ENCODE measurements at regions not wholly inside any gene's neighbourhood (a gene's known extent, or its start where the extent isn't known, plus 50 kb on each side); places are given as distances from the start of the nearest gene placed in this dataset.

GRCh38 chr3:132927896-132928295 is 110.3 kb upstream of the TMEM108 start:
- ATAC-seq (ENCODE audit: insufficient read depth, low FRiP score) (no peak), DNase-seq (no peak)
- H3K4me3 ChIP-seq, result no peak overlapping the region
- H3K27ac ChIP-seq (ENCODE audit: low read depth in 1 of 2, low read length in 1 of 2), result no peak overlapping the region
- no peak overlapping the region for H3K9ac ChIP-seq (ENCODE audit: insufficient read depth in 1 of 2, low read length in 2 of 2)
- WGBS, 2 donors, result 92 to 93% methylated on average over 1 of the region's 1 CpG
- no peaks in the 10 kb centered on the region for H3K36me3 ChIP-seq (ENCODE audit: control insufficient read depth in 4 of 4, insufficient read depth in 4 of 4, low read length in 4 of 4)
- H3K27me3 ChIP-seq (ENCODE audit: control insufficient read depth in 3 of 3, insufficient read depth in 3 of 3, low read length in 2 of 3), result no peaks in the 10 kb centered on the region
- TF ChIP-seq CTCF (IDR thresholded peaks at IDR 0.05; ENCODE audit: control extremely low read depth, extremely low read depth), result no peak
- H3K4me1 ChIP-seq (ENCODE audit: control insufficient read depth in 5 of 5, insufficient read depth in 5 of 5, low read length in 5 of 5), result no peaks in the 10 kb centered on the region
- no peaks in the 10 kb centered on the region for H3K9me3 ChIP-seq (ENCODE audit: control insufficient read depth in 4 of 4, insufficient read depth in 3 of 4, low read length in 3 of 4)

GRCh38 chr3:132926098-132926497 is 112.1 kb upstream of the TMEM108 start:
- Histone ChIP-seq H3K4me1 (ENCODE audit: control insufficient read depth in 5 of 5, insufficient read depth in 5 of 5, low read length in 5 of 5) (no peaks in the 10 kb centered on the region), H3K4me3 (no peak overlapping the region), H3K36me3 (ENCODE audit: control insufficient read depth in 4 of 4, insufficient read depth in 4 of 4, low read length in 4 of 4) (no peaks in the 10 kb centered on the region), H3K9me3 (ENCODE audit: control insufficient read depth in 4 of 4, insufficient read depth in 3 of 4, low read length in 3 of 4) (no peaks in the 10 kb centered on the region), H3K27me3 (ENCODE audit: control insufficient read depth in 3 of 3, insufficient read depth in 3 of 3, low read length in 2 of 3) (no peaks in the 10 kb centered on the region), H3K9ac (ENCODE audit: insufficient read depth in 1 of 2, low read length in 2 of 2) (no peak overlapping the region), H3K27ac (ENCODE audit: low read depth in 1 of 2, low read length in 1 of 2) (no peak overlapping the region)
- no peak for DNase-seq
- 58 to 86% methylated on average over 1 to 2 of the region's 2 CpGs for WGBS, 2 donors
- ATAC-seq (ENCODE audit: insufficient read depth, low FRiP score), result no peak
- no peak for TF ChIP-seq CTCF (IDR thresholded peaks at IDR 0.05; ENCODE audit: control extremely low read depth, extremely low read depth)

- ATAC-seq (ENCODE audit: insufficient read depth, low FRiP score), result no peak
- 93 to 95% methylated on average over 4 of the region's 4 CpGs for WGBS, 2 donors
- no peaks in the 10 kb centered on the region for H3K27me3 ChIP-seq (ENCODE audit: control insufficient read depth in 3 of 3, insufficient read depth in 3 of 3, low read length in 2 of 3)
- H3K4me1 ChIP-seq (ENCODE audit: control insufficient read depth in 5 of 5, insufficient read depth in 5 of 5, low read length in 5 of 5), result no peaks in the 10 kb centered on the region
- no peak for TF ChIP-seq CTCF (IDR thresholded peaks at IDR 0.05; ENCODE audit: control extremely low read depth, extremely low read depth)
- H3K9ac ChIP-seq (ENCODE audit: insufficient read depth in 1 of 2, low read length in 2 of 2), result no peak overlapping the region
- DNase-seq, result no peak
- H3K4me3 ChIP-seq, result no peak overlapping the region
- no peak overlapping the region for H3K27ac ChIP-seq (ENCODE audit: low read depth in 1 of 2, low read length in 1 of 2)
- no peaks in the 10 kb centered on the region for H3K36me3 ChIP-seq (ENCODE audit: control insufficient read depth in 4 of 4, insufficient read depth in 4 of 4, low read length in 4 of 4)
- H3K9me3 ChIP-seq (ENCODE audit: control insufficient read depth in 4 of 4, insufficient read depth in 3 of 4, low read length in 3 of 4), result no peaks in the 10 kb centered on the region
Observed at GRCh38 chr3:132925256-132925930, 112.8 kb upstream of the TMEM108 start.

- no peaks in the 10 kb centered on the region for H3K36me3 ChIP-seq (ENCODE audit: control insufficient read depth in 4 of 4, insufficient read depth in 4 of 4, low read length in 4 of 4)
- ATAC-seq (ENCODE audit: insufficient read depth, low FRiP score), result no peak
- no peak for DNase-seq
- no peaks in the 10 kb centered on the region for H3K27me3 ChIP-seq (ENCODE audit: control insufficient read depth in 3 of 3, insufficient read depth in 3 of 3, low read length in 2 of 3)
- no peaks in the 10 kb centered on the region for H3K4me1 ChIP-seq (ENCODE audit: control insufficient read depth in 5 of 5, insufficient read depth in 5 of 5, low read length in 5 of 5)
- WGBS, 2 donors, result 85 to 89% methylated on average over 1 of the region's 1 CpG
- TF ChIP-seq CTCF (IDR thresholded peaks at IDR 0.05; ENCODE audit: control extremely low read depth, extremely low read depth), result no peak
- H3K4me3 ChIP-seq, result no peak overlapping the region
- no peak overlapping the region for H3K27ac ChIP-seq (ENCODE audit: low read depth in 1 of 2, low read length in 1 of 2)
- no peak overlapping the region for H3K9ac ChIP-seq (ENCODE audit: insufficient read depth in 1 of 2, low read length in 2 of 2)
- H3K9me3 ChIP-seq (ENCODE audit: control insufficient read depth in 4 of 4, insufficient read depth in 3 of 4, low read length in 3 of 4), result peaks cover 0 to 6% (median 0%) of the 10 kb centered on the region in 4 donors
Observed at GRCh38 chr3:132916096-132916495, 122.1 kb upstream of the TMEM108 start.
